ENCODE measurements at regions not wholly inside any gene's neighbourhood (a gene's known extent, or its start where the extent isn't known, plus 50 kb on each side); places are given as distances from the start of the nearest gene placed in this dataset.
"Not testable (repeated sequence)": the region's sequence is repeated elsewhere in the genome, so short reads cannot be mapped to it uniquely, and the experiment has no call there.

- no peak for DNase-seq (ENCODE audit: low spot score)
- peaks cover 2% of the 10 kb centered on the region for H3K27me3 Mint-ChIP-seq (ENCODE audit: unreplicated experiment)
- no peaks in the 10 kb centered on the region for H3K9me3 Mint-ChIP-seq (ENCODE audit: unreplicated experiment)
- H3K4me1 Mint-ChIP-seq (ENCODE audit: unreplicated experiment), result peaks cover 3% of the 10 kb centered on the region
- H3K4me3 Mint-ChIP-seq (ENCODE audit: unreplicated experiment), result no peak overlapping the region
- no peak overlapping the region for H3K27ac Mint-ChIP-seq (ENCODE audit: unreplicated experiment)
- H3K36me3 Mint-ChIP-seq (ENCODE audit: low read depth, unreplicated experiment), result no peaks in the 10 kb centered on the region
- TF ChIP-seq CTCF (IDR thresholded peaks at IDR 0.05; ENCODE audit: unreplicated experiment), result no peak
These were observed 516.8 kb upstream of the FANCL start for GRCh38 chr2:58757971-58758370.

GRCh38 chr2:58756336-58756735 is 515.2 kb upstream of the FANCL start:
- Mint-ChIP-seq H3K4me1 (ENCODE audit: unreplicated experiment) (no peaks in the 10 kb centered on the region), H3K36me3 (ENCODE audit: low read depth, unreplicated experiment) (no peaks in the 10 kb centered on the region), H3K9me3 (ENCODE audit: unreplicated experiment) (no peaks in the 10 kb centered on the region), H3K27me3 (ENCODE audit: unreplicated experiment) (peaks cover 2% of the 10 kb centered on the region), H3K4me3 (ENCODE audit: unreplicated experiment) (no peak overlapping the region), H3K27ac (ENCODE audit: unreplicated experiment) (no peak overlapping the region)
- TF ChIP-seq CTCF (IDR thresholded peaks at IDR 0.05; ENCODE audit: unreplicated experiment), result no peak
- no peak for DNase-seq (ENCODE audit: low spot score)

- DNase-seq (ENCODE audit: low spot score); H3K27ac Mint-ChIP-seq (ENCODE audit: unreplicated experiment); H3K36me3 Mint-ChIP-seq (ENCODE audit: low read depth, unreplicated experiment); H3K9me3 Mint-ChIP-seq (ENCODE audit: unreplicated experiment); H3K4me1 Mint-ChIP-seq (ENCODE audit: unreplicated experiment); H3K4me3 Mint-ChIP-seq (ENCODE audit: unreplicated experiment); H3K27me3 Mint-ChIP-seq (ENCODE audit: unreplicated experiment): not testable (repeated sequence)
These were observed 511.4 kb upstream of the FANCL start for GRCh38 chr2:58752507-58752906.

GRCh38 chr2:58751676-58752075 is 510.6 kb upstream of the FANCL start:
- H3K36me3 Mint-ChIP-seq (ENCODE audit: low read depth, unreplicated experiment); H3K4me3 Mint-ChIP-seq (ENCODE audit: unreplicated experiment); DNase-seq (ENCODE audit: low spot score); H3K27me3 Mint-ChIP-seq (ENCODE audit: unreplicated experiment); H3K9me3 Mint-ChIP-seq (ENCODE audit: unreplicated experiment); H3K4me1 Mint-ChIP-seq (ENCODE audit: unreplicated experiment); H3K27ac Mint-ChIP-seq (ENCODE audit: unreplicated experiment): not testable (repeated sequence)

- Mint-ChIP-seq H3K4me1 (ENCODE audit: unreplicated experiment) (no peaks in the 10 kb centered on the region), H3K27me3 (ENCODE audit: unreplicated experiment) (no peaks in the 10 kb centered on the region), H3K36me3 (ENCODE audit: low read depth, unreplicated experiment) (no peaks in the 10 kb centered on the region), H3K4me3 (ENCODE audit: unreplicated experiment) (no peak overlapping the region), H3K9me3 (ENCODE audit: unreplicated experiment) (peaks cover 5% of the 10 kb centered on the region), H3K27ac (ENCODE audit: unreplicated experiment) (no peak overlapping the region)
- DNase-seq (ENCODE audit: low spot score), result no peak
- no peak for TF ChIP-seq CTCF (IDR thresholded peaks at IDR 0.05; ENCODE audit: unreplicated experiment)
These were observed 507.9 kb upstream of the FANCL start for GRCh38 chr2:58749041-58749440.

- H3K9me3 Mint-ChIP-seq (ENCODE audit: unreplicated experiment); H3K36me3 Mint-ChIP-seq (ENCODE audit: low read depth, unreplicated experiment); H3K27ac Mint-ChIP-seq (ENCODE audit: unreplicated experiment); H3K27me3 Mint-ChIP-seq (ENCODE audit: unreplicated experiment); DNase-seq (ENCODE audit: low spot score); H3K4me3 Mint-ChIP-seq (ENCODE audit: unreplicated experiment); H3K4me1 Mint-ChIP-seq (ENCODE audit: unreplicated experiment): not testable (repeated sequence)
These were observed 504.2 kb upstream of the FANCL start for GRCh38 chr2:58745334-58745733.

- no peak overlapping the region for H3K4me3 Mint-ChIP-seq (ENCODE audit: unreplicated experiment)
- H3K36me3 Mint-ChIP-seq (ENCODE audit: low read depth, unreplicated experiment), result no peaks in the 10 kb centered on the region
- H3K27me3 Mint-ChIP-seq (ENCODE audit: unreplicated experiment), result no peaks in the 10 kb centered on the region
- no peaks in the 10 kb centered on the region for H3K4me1 Mint-ChIP-seq (ENCODE audit: unreplicated experiment)
- H3K27ac Mint-ChIP-seq (ENCODE audit: unreplicated experiment), result no peak overlapping the region
- H3K9me3 Mint-ChIP-seq (ENCODE audit: unreplicated experiment), result peaks cover 5% of the 10 kb centered on the region
- DNase-seq (ENCODE audit: low spot score), result no peak
- no peak for TF ChIP-seq CTCF (IDR thresholded peaks at IDR 0.05; ENCODE audit: unreplicated experiment)
These were observed 499.3 kb upstream of the FANCL start for GRCh38 chr2:58740426-58740825.
